Ishikawa (cell line): ENCODE measurements at regions not wholly inside any gene's neighbourhood (a gene's known extent, or its start where the extent isn't known, plus 50 kb on each side); places are given as distances from the start of the nearest gene placed in this dataset.

Source experiments
- CEBPB ChIP-seq: IDR thresholded peaks from 2 replicates; pipeline ENCODE4 v1.6.1; 2012
- CREB1 ChIP-seq: IDR thresholded peaks from 2 replicates; pipeline ENCODE4 v1.6.1; 2012; ENCODE audit warnings: low read depth
- EP300 ChIP-seq: IDR thresholded peaks from 2 replicates; pipeline ENCODE4 v1.6.1; 2012; ENCODE audit warnings: borderline replicate concordance
- FOXM1 ChIP-seq: IDR thresholded peaks from 2 replicates; pipeline ENCODE4 v1.6.1; 2012; ENCODE audit warnings: low read depth, borderline replicate concordance
- MAX ChIP-seq: IDR thresholded peaks from 2 replicates; pipeline ENCODE4 v1.6.1; 2012
- NFIC ChIP-seq: IDR thresholded peaks from 2 replicates; pipeline ENCODE4 v1.6.1; 2012
- RAD21 ChIP-seq: IDR thresholded peaks from 2 replicates; pipeline ENCODE4 v1.6.1; 2012; ENCODE audit warnings: low read depth
- TAF1 ChIP-seq: IDR thresholded peaks from 2 replicates; pipeline ENCODE4 v1.6.1; 2012; ENCODE audit warnings: low read depth, mild to moderate bottlenecking
- TCF12 ChIP-seq: IDR thresholded peaks from 2 replicates; pipeline ENCODE4 v1.6.1; 2012; ENCODE audit warnings: low read depth
- YY1 ChIP-seq: IDR thresholded peaks from 2 replicates; pipeline ENCODE4 v1.6.1; 2012; ENCODE audit warnings: low read depth

GRCh38 chr6:113172531-113172966 is 684.6 kb upstream of the MARCKS start:
- TF ChIP-seq FOXM1 (no peak), EP300 (no peak), RAD21 (no peak), CEBPB (no peak), CREB1 (no peak), TAF1 (no peak), MAX (no peak), TCF12 (no peak), NFIC (no peak), YY1 (no peak)
